ENCODE measurements at regions not wholly inside any gene's neighbourhood (a gene's known extent, or its start where the extent isn't known, plus 50 kb on each side); places are given as distances from the start of the nearest gene placed in this dataset.
A peak's percentile ranks its signal among the peaks of the same experiment; 100 is the strongest.
"Not testable (repeated sequence)": the region's sequence is repeated elsewhere in the genome, so short reads cannot be mapped to it uniquely, and the experiment has no call there.

- no peak for DNase-seq
Measured at GRCh38 chr3:73228959-73229358, 167.5 kb downstream of the EBLN2 start.

GRCh38 chr3:73234354-73235014 is 173.0 kb downstream of the EBLN2 start:
- DNase-seq: no peak

GRCh38 chr3:73235768-73236167 is 174.3 kb downstream of the EBLN2 start:
- DNase-seq: no peak

- DNase-seq: no peak
Measured at GRCh38 chr3:73236867-73237266, 175.4 kb downstream of the EBLN2 start.

- DNase-seq: no peak
Measured at GRCh38 chr3:73243740-73244139, 182.3 kb downstream of the EBLN2 start.

- no peak for DNase-seq
Measured at GRCh38 chr3:73245459-73245858, 184.0 kb downstream of the EBLN2 start.

- no peak for DNase-seq
Measured at GRCh38 chr3:73249047-73249446, 187.6 kb downstream of the EBLN2 start.

- no peak for DNase-seq
Measured at GRCh38 chr3:73254062-73254461, 192.6 kb downstream of the EBLN2 start.

- DNase-seq: peak; percentile 50
Measured at GRCh38 chr3:73255609-73256029, 194.2 kb downstream of the EBLN2 start.

GRCh38 chr3:73257186-73257585 is 195.7 kb downstream of the EBLN2 start:
- DNase-seq: no peak

GRCh38 chr3:73258057-73258456 is 196.6 kb downstream of the EBLN2 start:
- DNase-seq: no peak

- DNase-seq: no peak
Measured at GRCh38 chr3:73259291-73259690, 197.8 kb downstream of the EBLN2 start.

- peak; percentile 41 for DNase-seq
Measured at GRCh38 chr3:73259856-73260255, 198.4 kb downstream of the EBLN2 start.

- not testable (repeated sequence) for DNase-seq
Measured at GRCh38 chr3:73266558-73266957, 205.1 kb downstream of the EBLN2 start.

- not testable (repeated sequence) for DNase-seq
Measured at GRCh38 chr3:73269126-73269525, 207.7 kb downstream of the EBLN2 start.

GRCh38 chr3:73270839-73271483 is 209.5 kb downstream of the EBLN2 start:
- no peak for DNase-seq

- DNase-seq: no peak
Measured at GRCh38 chr3:73273341-73273740, 211.9 kb downstream of the EBLN2 start.

- DNase-seq: no peak
Measured at GRCh38 chr3:73280746-73281145, 219.3 kb downstream of the EBLN2 start.

GRCh38 chr3:73284472-73284871 is 223.0 kb downstream of the EBLN2 start:
- no peak for DNase-seq

GRCh38 chr3:73291541-73291940 is 230.1 kb downstream of the EBLN2 start:
- DNase-seq: no peak

GRCh38 chr3:73292220-73292619 is 230.8 kb downstream of the EBLN2 start:
- DNase-seq: no peak

GRCh38 chr3:73294537-73294936 is 233.1 kb downstream of the EBLN2 start:
- DNase-seq: no peak

GRCh38 chr3:73295876-73296635 is 234.6 kb downstream of the EBLN2 start:
- DNase-seq: no peak

- DNase-seq: no peak
Measured at GRCh38 chr3:73296859-73297258, 235.4 kb downstream of the EBLN2 start.
